ENCODE measurements at regions not wholly inside any gene's neighbourhood (a gene's known extent, or its start where the extent isn't known, plus 50 kb on each side); places are given as distances from the start of the nearest gene placed in this dataset.

DNA sequence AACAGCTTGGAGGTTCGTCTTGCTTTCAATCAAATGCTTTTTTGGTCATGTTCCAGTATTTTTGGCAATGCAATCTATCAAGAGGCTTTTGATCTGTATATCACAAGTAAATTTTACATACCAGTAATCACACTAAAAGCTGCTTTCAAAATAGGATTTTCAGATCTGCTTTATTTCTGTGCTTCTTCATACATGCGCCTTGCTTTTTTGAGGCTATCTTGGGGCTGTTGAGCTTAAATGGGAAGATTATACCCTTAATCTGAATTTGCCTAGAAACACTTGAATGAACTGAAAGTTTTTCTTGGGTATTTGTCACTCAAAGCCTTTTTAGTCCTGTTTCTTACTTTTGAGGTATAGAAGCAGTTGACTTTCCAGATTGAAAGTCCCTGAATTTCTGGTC, 62.1 kb upstream of the DCBLD2 start:
- no peak overlapping the region for H2AFZ ChIP-seq (ENCODE audit: low read depth, low read length)
- H2BK15ac ChIP-seq (ENCODE audit: low read depth, poor library complexity, severe bottlenecking), result no peak overlapping the region
- H3K9me3 ChIP-seq (ENCODE audit: control insufficient read depth, low read length), result no peaks in the 10 kb centered on the region
- WGBS, result 100% methylated on average over 1 of the region's 2 CpGs
- no peak overlapping the region for H3K4ac ChIP-seq (ENCODE audit: low read depth in 1 of 2, low read length in 2 of 2)
- peaks cover 1% of the 10 kb centered on the region for H3K79me1 ChIP-seq (replicated peaks; ENCODE audit: low read length, poor library complexity, severe bottlenecking)
- H3K36me3 ChIP-seq (ENCODE audit: control insufficient read depth in 1 of 2, insufficient read depth in 2 of 2, low read depth in 1 of 2, low read length in 2 of 2), result no peaks in the 10 kb centered on the region
- no peak overlapping the region for H2BK120ac ChIP-seq (ENCODE audit: low read depth, low read length)
- no peak overlapping the region for H3K4me3 ChIP-seq (ENCODE audit: insufficient read depth in 1 of 2, low read depth in 1 of 2, low read length in 2 of 2)
- H3K18ac ChIP-seq (ENCODE audit: low read depth in 1 of 2, low read length in 2 of 2), result no peak overlapping the region
- no peak overlapping the region for H4K91ac ChIP-seq (ENCODE audit: low read length)
- no peak overlapping the region for H3K9ac ChIP-seq (ENCODE audit: low read length)
- DNase-seq, result no peak
- no peak overlapping the region for H2BK12ac ChIP-seq (ENCODE audit: low read length in 2 of 2)
- H2BK5ac ChIP-seq (ENCODE audit: low read depth, low read length, poor library complexity, severe bottlenecking), result peak overlapping the region; percentile 87
- H3K4me2 ChIP-seq (ENCODE audit: low read length, poor library complexity, severe bottlenecking), result no peak overlapping the region
- no peak overlapping the region for H4K8ac ChIP-seq (ENCODE audit: low read length)
- H3K14ac ChIP-seq (ENCODE audit: low read length in 2 of 2), result no peak overlapping the region
- peak overlapping the region; percentile 100 for H3K27ac ChIP-seq (ENCODE audit: low read length, poor library complexity, severe bottlenecking)
- H3K27me3 ChIP-seq (ENCODE audit: control insufficient read depth in 1 of 2, insufficient read depth in 1 of 2, low read length in 2 of 2), result no peaks in the 10 kb centered on the region
- H3K23ac ChIP-seq (ENCODE audit: low read length in 2 of 2), result no peak overlapping the region
- peaks cover 2% of the 10 kb centered on the region for H3K4me1 ChIP-seq (ENCODE audit: control insufficient read depth, insufficient read depth, low read depth, low read length)
- H2AK5ac ChIP-seq (ENCODE audit: low read length, severe bottlenecking), result peak overlapping the region; percentile 90

DNA sequence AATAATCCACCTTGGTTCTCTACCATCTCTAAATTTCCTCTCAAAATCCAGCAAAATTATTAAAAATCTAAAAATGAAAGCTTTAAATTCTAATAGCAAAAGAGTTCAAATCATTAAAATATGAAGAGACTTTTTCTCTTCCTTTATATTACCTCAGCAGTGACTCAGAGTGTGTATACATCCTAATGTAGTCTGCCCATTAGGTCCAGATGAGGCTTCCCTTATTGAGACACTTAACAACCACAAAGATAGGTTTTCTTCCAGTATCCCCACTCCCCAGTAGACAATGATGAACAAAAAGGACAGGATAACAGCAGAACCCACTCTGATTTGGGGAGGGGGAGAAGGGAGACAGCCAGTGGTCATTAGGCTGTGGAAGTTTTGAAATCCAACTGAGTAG, 61.5 kb upstream of the DCBLD2 start:
- Histone ChIP-seq H3K36me3 (ENCODE audit: control insufficient read depth in 1 of 2, insufficient read depth in 2 of 2, low read depth in 1 of 2, low read length in 2 of 2) (no peaks in the 10 kb centered on the region), H3K27me3 (ENCODE audit: control insufficient read depth in 1 of 2, insufficient read depth in 1 of 2, low read length in 2 of 2) (no peaks in the 10 kb centered on the region), H2BK15ac (ENCODE audit: low read depth, poor library complexity, severe bottlenecking) (no peak overlapping the region), H3K9me3 (ENCODE audit: control insufficient read depth, low read length) (no peaks in the 10 kb centered on the region), H2BK120ac (ENCODE audit: low read depth, low read length) (no peak overlapping the region), H3K14ac (ENCODE audit: low read length in 2 of 2) (no peak overlapping the region), H3K79me1 (replicated peaks; ENCODE audit: low read length, poor library complexity, severe bottlenecking) (peaks cover 1% of the 10 kb centered on the region), H2AFZ (ENCODE audit: low read depth, low read length) (no peak overlapping the region), H2BK12ac (ENCODE audit: low read length in 2 of 2) (no peak overlapping the region), H3K4ac (ENCODE audit: low read depth in 1 of 2, low read length in 2 of 2) (no peak overlapping the region), H3K4me3 (ENCODE audit: insufficient read depth in 1 of 2, low read depth in 1 of 2, low read length in 2 of 2) (peak overlapping the region in 1 of 2 experiments; percentile 20), H3K4me1 (ENCODE audit: control insufficient read depth, insufficient read depth, low read depth, low read length) (peaks cover 2% of the 10 kb centered on the region), H2AK5ac (ENCODE audit: low read length, severe bottlenecking) (peak overlapping the region; percentile 90), H2BK5ac (ENCODE audit: low read depth, low read length, poor library complexity, severe bottlenecking) (peak overlapping the region; percentile 87), H3K27ac (ENCODE audit: low read length, poor library complexity, severe bottlenecking) (peak overlapping the region; percentile 100), H4K8ac (ENCODE audit: low read length) (no peak overlapping the region), H3K4me2 (ENCODE audit: low read length, poor library complexity, severe bottlenecking) (peak overlapping the region; percentile 61), H3K23ac (ENCODE audit: low read length in 2 of 2) (no peak overlapping the region), H4K91ac (ENCODE audit: low read length) (no peak overlapping the region), H3K18ac (ENCODE audit: low read depth in 1 of 2, low read length in 2 of 2) (no peak overlapping the region), H3K9ac (ENCODE audit: low read length) (no peak overlapping the region)
- DNase-seq, result peak; percentile 40

- Histone ChIP-seq H2BK15ac (ENCODE audit: low read depth, poor library complexity, severe bottlenecking) (no peak overlapping the region), H3K27ac (ENCODE audit: low read length, poor library complexity, severe bottlenecking) (peak overlapping the region; percentile 100), H2AK5ac (ENCODE audit: low read length, severe bottlenecking) (peak overlapping the region; percentile 76), H3K18ac (ENCODE audit: low read depth in 1 of 2, low read length in 2 of 2) (no peak overlapping the region), H3K27me3 (ENCODE audit: control insufficient read depth in 1 of 2, insufficient read depth in 1 of 2, low read length in 2 of 2) (no peaks in the 10 kb centered on the region), H2BK120ac (ENCODE audit: low read depth, low read length) (no peak overlapping the region), H3K36me3 (ENCODE audit: control insufficient read depth in 1 of 2, insufficient read depth in 2 of 2, low read depth in 1 of 2, low read length in 2 of 2) (no peaks in the 10 kb centered on the region), H2AFZ (ENCODE audit: low read depth, low read length) (no peak overlapping the region), H4K8ac (ENCODE audit: low read length) (no peak overlapping the region), H2BK12ac (ENCODE audit: low read length in 2 of 2) (peak overlapping the region in 1 of 2 experiments; percentile 20), H3K9me3 (ENCODE audit: control insufficient read depth, low read length) (no peaks in the 10 kb centered on the region), H3K79me1 (replicated peaks; ENCODE audit: low read length, poor library complexity, severe bottlenecking) (peaks cover 1% of the 10 kb centered on the region), H3K14ac (ENCODE audit: low read length in 2 of 2) (no peak overlapping the region), H3K4ac (ENCODE audit: low read depth in 1 of 2, low read length in 2 of 2) (no peak overlapping the region), H4K91ac (ENCODE audit: low read length) (no peak overlapping the region), H3K23ac (ENCODE audit: low read length in 2 of 2) (no peak overlapping the region), H3K4me3 (ENCODE audit: insufficient read depth in 1 of 2, low read depth in 1 of 2, low read length in 2 of 2) (peak overlapping the region in 1 of 2 experiments; percentile 54), H2BK5ac (ENCODE audit: low read depth, low read length, poor library complexity, severe bottlenecking) (peak overlapping the region; percentile 95), H3K9ac (ENCODE audit: low read length) (peak overlapping the region; percentile 71), H3K4me1 (ENCODE audit: control insufficient read depth, insufficient read depth, low read depth, low read length) (peaks cover 2% of the 10 kb centered on the region), H3K4me2 (ENCODE audit: low read length, poor library complexity, severe bottlenecking) (no peak overlapping the region)
- peak; percentile 84 for DNase-seq
- WGBS, result 25% methylated on average over 4 of the region's 4 CpGs
Observed at GRCh38 chr3:98962189-98962930, 60.9 kb upstream of the DCBLD2 start.

GRCh38 chr3:98961161-98962155, 60.0 kb upstream of the DCBLD2 start:
- peak overlapping the region; percentile 76 for H2AK5ac ChIP-seq (ENCODE audit: low read length, severe bottlenecking)
- no peak overlapping the region for H3K4me2 ChIP-seq (ENCODE audit: low read length, poor library complexity, severe bottlenecking)
- no peak overlapping the region for H3K4ac ChIP-seq (ENCODE audit: low read depth in 1 of 2, low read length in 2 of 2)
- peak; percentile 69 for DNase-seq
- no peak overlapping the region for H2BK120ac ChIP-seq (ENCODE audit: low read depth, low read length)
- H3K4me3 ChIP-seq (ENCODE audit: insufficient read depth in 1 of 2, low read depth in 1 of 2, low read length in 2 of 2), result peak overlapping the region in 1 of 2 experiments; percentile 54
- H3K27ac ChIP-seq (ENCODE audit: low read length, poor library complexity, severe bottlenecking), result peak overlapping the region; percentile 99
- peaks cover 3% of the 10 kb centered on the region for H3K79me1 ChIP-seq (replicated peaks; ENCODE audit: low read length, poor library complexity, severe bottlenecking)
- H3K4me1 ChIP-seq (ENCODE audit: control insufficient read depth, insufficient read depth, low read depth, low read length), result no peaks in the 10 kb centered on the region
- peak overlapping the region; percentile 71 for H3K9ac ChIP-seq (ENCODE audit: low read length)
- H2BK12ac ChIP-seq (ENCODE audit: low read length in 2 of 2), result no peak overlapping the region
- no peak overlapping the region for H3K23ac ChIP-seq (ENCODE audit: low read length in 2 of 2)
- peak overlapping the region; percentile 95 for H2BK5ac ChIP-seq (ENCODE audit: low read depth, low read length, poor library complexity, severe bottlenecking)
- H4K91ac ChIP-seq (ENCODE audit: low read length), result no peak overlapping the region
- H3K27me3 ChIP-seq (ENCODE audit: control insufficient read depth in 1 of 2, insufficient read depth in 1 of 2, low read length in 2 of 2), result no peaks in the 10 kb centered on the region
- no peak overlapping the region for H2BK15ac ChIP-seq (ENCODE audit: low read depth, poor library complexity, severe bottlenecking)
- H3K36me3 ChIP-seq (ENCODE audit: control insufficient read depth in 1 of 2, insufficient read depth in 2 of 2, low read depth in 1 of 2, low read length in 2 of 2), result no peaks in the 10 kb centered on the region
- no peaks in the 10 kb centered on the region for H3K9me3 ChIP-seq (ENCODE audit: control insufficient read depth, low read length)
- no peak overlapping the region for H3K14ac ChIP-seq (ENCODE audit: low read length in 2 of 2)
- no peak overlapping the region for H4K8ac ChIP-seq (ENCODE audit: low read length)
- WGBS, result 44% methylated on average over 1 of the region's 2 CpGs
- H3K18ac ChIP-seq (ENCODE audit: low read depth in 1 of 2, low read length in 2 of 2), result no peak overlapping the region
- H2AFZ ChIP-seq (ENCODE audit: low read depth, low read length), result no peak overlapping the region
